ENCODE measurements at regions not wholly inside any gene's neighbourhood (a gene's known extent, or its start where the extent isn't known, plus 50 kb on each side); places are given as distances from the start of the nearest gene placed in this dataset.

DNA sequence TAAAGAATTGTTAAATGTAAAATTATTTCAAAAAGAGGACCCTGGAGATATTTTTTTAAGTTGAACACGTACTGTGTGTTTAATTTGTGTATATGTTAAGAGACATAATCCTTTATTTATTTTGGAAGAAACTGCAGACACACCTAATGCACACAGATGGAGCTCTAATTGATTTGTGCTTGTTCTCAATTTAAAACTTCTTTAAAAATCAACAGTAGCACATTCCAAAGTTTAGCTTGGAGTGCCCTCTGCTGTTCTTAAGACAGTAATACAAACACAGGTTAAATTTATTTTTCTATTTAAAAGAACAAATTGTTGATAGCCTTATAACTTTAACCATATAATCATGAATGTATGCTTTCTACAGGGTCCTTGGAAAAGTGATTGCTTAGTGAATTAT, 277.6 kb upstream of the ADAMTS16 start:
- no peaks in the 10 kb centered on the region for H3K36me3 ChIP-seq (ENCODE audit: control insufficient read depth in 2 of 2, extremely low read depth in 1 of 2, insufficient read depth in 2 of 2, low read length in 2 of 2)
- dilution Hi-C loops (cut with MboI; ENCODE audit: extremely low pct_ligation_motif_present, low sequenced_read_pairs), result no loop called here
- no peak overlapping the region for H3K4me3 ChIP-seq (replicated peaks in 1 of 3; ENCODE audit: insufficient read depth in 1 of 3, low read depth in 1 of 3, low read length in 3 of 3)
- H3K27me3 ChIP-seq (ENCODE audit: control insufficient read depth in 2 of 2, insufficient read depth in 2 of 2, low read length in 2 of 2), result no peaks in the 10 kb centered on the region
- TF ChIP-seq, protein P1, sequence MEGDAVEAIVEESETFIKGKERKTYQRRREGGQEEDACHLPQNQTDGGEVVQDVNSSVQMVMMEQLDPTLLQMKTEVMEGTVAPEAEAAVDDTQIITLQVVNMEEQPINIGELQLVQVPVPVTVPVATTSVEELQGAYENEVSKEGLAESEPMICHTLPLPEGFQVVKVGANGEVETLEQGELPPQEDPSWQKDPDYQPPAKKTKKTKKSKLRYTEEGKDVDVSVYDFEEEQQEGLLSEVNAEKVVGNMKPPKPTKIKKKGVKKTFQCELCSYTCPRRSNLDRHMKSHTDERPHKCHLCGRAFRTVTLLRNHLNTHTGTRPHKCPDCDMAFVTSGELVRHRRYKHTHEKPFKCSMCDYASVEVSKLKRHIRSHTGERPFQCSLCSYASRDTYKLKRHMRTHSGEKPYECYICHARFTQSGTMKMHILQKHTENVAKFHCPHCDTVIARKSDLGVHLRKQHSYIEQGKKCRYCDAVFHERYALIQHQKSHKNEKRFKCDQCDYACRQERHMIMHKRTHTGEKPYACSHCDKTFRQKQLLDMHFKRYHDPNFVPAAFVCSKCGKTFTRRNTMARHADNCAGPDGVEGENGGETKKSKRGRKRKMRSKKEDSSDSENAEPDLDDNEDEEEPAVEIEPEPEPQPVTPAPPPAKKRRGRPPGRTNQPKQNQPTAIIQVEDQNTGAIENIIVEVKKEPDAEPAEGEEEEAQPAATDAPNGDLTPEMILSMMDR (IDR thresholded peaks at IDR 0.05; ENCODE audit: extremely low read depth in 1 of 2, insufficient read depth in 1 of 2, low read depth in 1 of 2, low read length in 2 of 2), result peak; percentile 14 to 17
- TF ChIP-seq FOS (IDR thresholded peaks at IDR 0.05; ENCODE audit: borderline replicate concordance, insufficient read depth, low read length), result no peak
- H3K9ac ChIP-seq (replicated peaks; ENCODE audit: extremely low read depth, insufficient read depth, low read length), result no peak overlapping the region
- H2AFZ ChIP-seq (ENCODE audit: low read depth, low read length), result no peak overlapping the region
- ChIA-PET POLR2A (no interaction called here), CTCF (interaction anchor here (1.1 kb wide), 1 partner anchor 16 kb away, joined by 3 read pairs; no protein-coding TSS in a partner anchor)
- no peak overlapping the region for H3K4me2 ChIP-seq (ENCODE audit: insufficient read depth, low read length)
- peak; percentile 59 for FAIRE-seq
- no peaks in the 10 kb centered on the region for H4K20me1 ChIP-seq (replicated peaks; ENCODE audit: control insufficient read depth, extremely low read depth, insufficient read depth, low read length)
- no peaks in the 10 kb centered on the region for H3K9me1 ChIP-seq (replicated peaks; ENCODE audit: control insufficient read depth, extremely low read depth, insufficient read depth, low read length)
- no TSS peak for BruUV-seq (replicated peaks)
- DNase-seq (ENCODE audit: low read depth, low spot score), result peak; percentile 43
- H3K79me2 ChIP-seq (ENCODE audit: control insufficient read depth, insufficient read depth, low read length), result no peaks in the 10 kb centered on the region
- H3K9me3 ChIP-seq (replicated peaks; ENCODE audit: control insufficient read depth, insufficient read depth, low read length), result peaks cover 2% of the 10 kb centered on the region
- intact Hi-C loops (cut with micrococcal nuclease), result no loop called here
- H3K27ac ChIP-seq (ENCODE audit: insufficient read depth, low read depth, low read length), result no peak overlapping the region
- no peaks in the 10 kb centered on the region for H3K4me1 ChIP-seq (ENCODE audit: control insufficient read depth, extremely low read depth, insufficient read depth, low read length)

DNA sequence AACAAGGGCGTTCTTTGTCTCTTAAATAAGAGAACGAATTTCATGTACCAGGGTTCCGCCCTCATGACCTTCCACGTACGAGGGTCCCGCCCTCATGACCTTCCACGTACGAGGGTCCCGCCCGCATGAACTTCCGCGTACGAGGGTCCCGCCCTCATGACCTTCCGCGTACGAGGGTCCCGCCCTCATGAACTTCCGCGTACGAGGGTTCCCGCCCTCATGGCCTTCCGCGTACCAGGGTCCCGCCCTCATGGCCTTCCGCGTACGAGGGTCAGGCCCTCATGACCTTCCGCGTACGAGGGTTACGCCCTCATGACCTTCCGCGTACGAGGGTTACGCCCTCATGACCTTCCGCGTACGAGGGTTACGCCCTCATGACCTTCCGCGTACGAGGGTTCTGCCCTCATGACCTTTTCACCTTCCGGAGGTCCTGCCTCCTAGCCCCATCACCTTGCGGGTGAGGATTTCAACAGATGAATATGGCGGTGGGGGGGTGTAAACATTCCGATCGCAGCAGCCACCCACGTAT, 273.9 kb upstream of the ADAMTS16 start:
- Histone ChIP-seq H2AFZ (ENCODE audit: low read depth, low read length) (no peak overlapping the region), H3K4me2 (ENCODE audit: insufficient read depth, low read length) (no peak overlapping the region), H3K4me1 (ENCODE audit: control insufficient read depth, extremely low read depth, insufficient read depth, low read length) (no peaks in the 10 kb centered on the region), H3K79me2 (ENCODE audit: control insufficient read depth, insufficient read depth, low read length) (no peaks in the 10 kb centered on the region), H3K27me3 (ENCODE audit: control insufficient read depth in 2 of 2, insufficient read depth in 2 of 2, low read length in 2 of 2) (no peaks in the 10 kb centered on the region), H3K36me3 (ENCODE audit: control insufficient read depth in 2 of 2, extremely low read depth in 1 of 2, insufficient read depth in 2 of 2, low read length in 2 of 2) (no peaks in the 10 kb centered on the region), H3K9me3 (replicated peaks; ENCODE audit: control insufficient read depth, insufficient read depth, low read length) (peaks cover 2% of the 10 kb centered on the region), H4K20me1 (replicated peaks; ENCODE audit: control insufficient read depth, extremely low read depth, insufficient read depth, low read length) (no peaks in the 10 kb centered on the region), H3K27ac (ENCODE audit: insufficient read depth, low read depth, low read length) (no peak overlapping the region), H3K9ac (replicated peaks; ENCODE audit: extremely low read depth, insufficient read depth, low read length) (no peak overlapping the region), H3K9me1 (replicated peaks; ENCODE audit: control insufficient read depth, extremely low read depth, insufficient read depth, low read length) (no peaks in the 10 kb centered on the region), H3K4me3 (replicated peaks in 1 of 3; ENCODE audit: insufficient read depth in 1 of 3, low read depth in 1 of 3, low read length in 3 of 3) (no peak overlapping the region)
- intact Hi-C loops (cut with micrococcal nuclease), result no loop called here
- DNase-seq (ENCODE audit: low read depth, low spot score) (no peak), FAIRE-seq (no peak)
- POLR2A ChIA-PET, result no interaction called here
- CTCF ChIA-PET, result no interaction called here
- BruUV-seq (replicated peaks), result no TSS peak
- TF ChIP-seq, protein P2, sequence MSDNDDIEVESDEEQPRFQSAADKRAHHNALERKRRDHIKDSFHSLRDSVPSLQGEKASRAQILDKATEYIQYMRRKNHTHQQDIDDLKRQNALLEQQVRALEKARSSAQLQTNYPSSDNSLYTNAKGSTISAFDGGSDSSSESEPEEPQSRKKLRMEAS (IDR thresholded peaks at IDR 0.05; ENCODE audit: insufficient read depth, insufficient read length), result no peak
- no peak for TF ChIP-seq MYC (IDR thresholded peaks at IDR 0.05; ENCODE audit: low read depth, low read length)
- no peak for TF ChIP-seq GATA2 (IDR thresholded peaks at IDR 0.05; ENCODE audit: insufficient read depth, insufficient read length, low read depth, low read length)
- no peak for TF ChIP-seq JUN (IDR thresholded peaks at IDR 0.05; ENCODE audit: borderline replicate concordance, insufficient read depth, insufficient read length, low read depth)
- dilution Hi-C loops (cut with MboI; ENCODE audit: extremely low pct_ligation_motif_present, low sequenced_read_pairs), result no loop called here
